Posterior vena cava (tissue), 2 donors: ENCODE measurements at regions not wholly inside any gene's neighbourhood (a gene's known extent, or its start where the extent isn't known, plus 50 kb on each side); places are given as distances from the start of the nearest gene placed in this dataset.

Experiments used
- DNase-seq: peaks from one replicate; pipeline ENCODE4 v3.0.0-alpha.2; 2020; ENCODE audit warnings: low spot score
- intact Hi-C, 2 donors: fragments of 100-400 bp; cut with DNase I; formaldehyde crosslinking; loops; one replicate each; pipeline versions ENCODE4 v1.14.1 to v1.14.2; 2022 to 2023
- donor health status: DM: yes; HTN: yes; CAD: no.
- donor health status: DM: yes; HTN: yes; CAD: no.

GRCh38 chr6:18335948-18336347 lies 51.2 kb upstream of the RNF144B start:
- no peak for DNase-seq
- intact Hi-C loops = no loop called here

GRCh38 chr6:18334251-18334650 lies 52.9 kb upstream of the RNF144B start:
- intact Hi-C loops = no loop called here

DNA sequence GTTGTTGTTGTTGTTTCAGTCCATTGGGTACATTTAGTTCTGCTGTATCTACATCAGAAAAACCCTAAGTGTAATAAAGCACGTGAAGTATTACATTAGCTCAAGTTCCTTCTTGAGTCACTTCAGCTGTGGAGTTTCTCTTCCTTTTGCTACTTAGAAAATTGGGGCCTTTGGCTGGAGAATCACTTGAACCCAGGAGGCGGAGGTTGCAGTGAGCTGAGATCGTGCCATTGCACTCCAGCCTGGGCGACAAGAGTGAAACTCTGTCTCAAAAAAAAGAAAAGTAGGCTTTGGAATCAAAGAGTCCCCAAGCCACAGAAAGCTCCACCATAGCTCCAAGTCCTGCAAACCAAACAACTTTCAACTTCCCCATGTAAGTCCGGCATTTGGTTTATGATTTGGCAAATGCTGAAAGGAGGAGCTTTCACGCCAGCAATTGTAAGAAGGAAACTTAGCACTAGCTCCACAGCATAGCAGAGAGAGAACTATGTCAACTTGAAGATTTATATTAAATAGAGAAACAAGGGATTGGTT lies 56.5 kb upstream of the RNF144B start:
- intact Hi-C loops = no loop called here
- no peak for DNase-seq

More at GRCh38 chr6:18334251-18334650, 52.9 kb upstream of the RNF144B start:
- no peak for DNase-seq

GRCh38 chr6:18329776-18330175 lies 57.4 kb upstream of the RNF144B start:
- intact Hi-C loops = no loop called here
- DNase-seq = no peak

DNA sequence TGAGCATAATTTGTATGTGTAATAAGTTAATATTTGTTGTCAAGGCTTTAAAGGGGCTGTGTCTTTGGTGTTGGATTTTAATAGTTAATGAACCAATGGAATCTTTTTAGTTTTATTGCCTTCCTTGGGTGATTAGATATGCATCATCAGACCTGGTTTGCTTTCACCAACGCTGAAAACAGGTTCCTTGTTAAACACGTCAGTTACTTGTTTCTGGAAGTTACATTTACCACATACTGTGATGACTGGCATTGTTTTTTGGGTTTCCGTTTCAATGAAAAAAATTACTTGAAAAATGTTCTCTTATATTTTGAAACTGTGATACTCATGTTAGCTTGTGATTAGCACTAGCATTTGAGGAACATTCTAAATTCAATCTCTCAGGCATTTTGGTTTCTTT lies 58.6 kb upstream of the RNF144B start:
- intact Hi-C loops = no loop called here
- DNase-seq = no peak

GRCh38 chr6:18328070-18328469 lies 59.1 kb upstream of the RNF144B start:
- intact Hi-C loops = no loop called here
- DNase-seq = no peak

DNA sequence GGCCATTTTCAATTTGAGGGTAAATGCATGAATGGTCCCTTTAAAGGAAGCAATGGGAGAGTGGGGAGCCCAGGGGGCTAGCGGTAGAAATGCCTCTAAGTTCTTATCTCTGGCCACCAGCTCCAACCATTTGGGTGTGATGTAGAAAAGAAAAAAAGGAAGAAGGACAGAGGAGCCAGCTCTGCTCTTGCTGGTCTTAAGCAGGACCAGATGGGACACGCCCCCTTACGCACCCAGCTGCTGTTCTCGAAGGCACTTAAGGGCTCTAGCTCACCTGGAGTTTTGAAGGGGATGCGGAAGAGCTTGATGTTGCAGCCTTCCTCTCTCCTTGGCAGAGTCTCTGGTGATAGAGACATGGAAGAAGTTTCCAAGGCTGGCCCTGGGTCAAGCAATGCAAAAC lies 59.5 kb upstream of the RNF144B start:
- DNase-seq = no peak
- intact Hi-C loops = no loop called here

DNA sequence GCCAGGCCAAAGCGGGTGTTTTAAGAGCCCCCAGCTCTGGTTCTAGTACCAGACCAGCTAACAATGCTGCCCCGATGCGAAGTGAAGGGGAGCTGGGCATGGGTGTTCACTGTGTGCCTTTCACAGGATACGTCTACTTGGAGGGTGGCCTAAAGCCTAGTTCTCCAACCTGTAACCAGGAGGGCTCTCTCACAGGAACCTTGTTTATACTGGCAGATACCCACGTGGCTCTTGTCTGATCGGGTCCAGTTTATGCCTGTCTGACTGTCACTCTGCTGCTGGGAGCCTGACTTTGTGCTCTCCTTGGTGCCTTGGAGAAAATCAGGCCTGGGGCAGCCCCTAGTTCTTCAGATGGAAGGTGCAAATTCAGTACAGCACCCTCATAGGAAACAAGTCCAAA lies 60.2 kb upstream of the RNF144B start:
- intact Hi-C loops = no loop called here

GRCh38 chr6:18326001-18326400 lies 61.1 kb upstream of the RNF144B start:
- intact Hi-C loops = no loop called here

More for the DNA sequence above, 60.2 kb upstream of the RNF144B start:
- DNase-seq = no peak

GRCh38 chr6:18324706-18325042 lies 60.3 kb upstream of the DEK start:
- intact Hi-C loops = loop anchor here (2.0 kb wide), 2 partner anchors 178 to 182 kb away; no protein-coding TSS in a partner anchor
- no peak for DNase-seq

More at GRCh38 chr6:18326001-18326400, 61.1 kb upstream of the RNF144B start:
- no peak for DNase-seq

DNA sequence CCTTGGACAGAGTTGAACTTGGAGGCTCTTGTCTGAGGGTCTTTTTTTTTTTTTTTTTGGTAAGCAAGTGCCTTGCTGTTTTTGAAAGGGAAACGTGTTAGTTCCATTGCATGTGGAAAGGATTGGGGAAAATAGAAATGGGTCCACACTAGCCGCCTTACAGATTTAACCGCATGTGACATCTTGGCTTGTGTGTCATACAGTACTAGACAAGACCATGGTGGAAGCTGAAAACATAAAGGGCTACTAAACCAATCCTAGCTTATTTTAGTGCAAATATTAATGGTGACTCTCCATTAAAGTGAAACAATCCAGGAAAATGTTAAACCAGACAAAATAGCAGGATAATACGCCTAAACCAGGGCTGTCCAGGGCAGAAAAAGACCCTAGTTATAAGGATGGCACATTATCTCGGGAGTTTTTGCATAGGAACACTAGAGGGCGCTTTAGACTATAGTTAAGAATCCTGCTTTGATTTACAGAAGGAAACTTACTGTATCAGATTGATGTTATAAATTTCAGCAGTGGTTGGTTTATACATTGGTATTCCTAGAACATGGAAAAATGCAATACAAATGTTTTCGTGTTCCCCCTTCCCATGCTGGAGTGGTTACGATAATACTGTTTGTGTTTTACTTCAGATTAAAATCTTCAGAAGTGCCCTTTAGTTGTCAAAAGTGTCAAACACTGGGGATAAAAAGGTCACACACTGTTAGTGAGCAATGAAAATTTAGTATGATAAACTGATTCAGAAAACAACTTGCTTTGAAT lies 59.8 kb upstream of the DEK start:
- intact Hi-C loops = loop anchor here (2.0 kb wide), 2 partner anchors 179 to 183 kb away; no protein-coding TSS in a partner anchor
- no peak for DNase-seq

- intact Hi-C loops = no loop called here
- DNase-seq = no peak
Measured at GRCh38 chr6:18317850-18318249, 53.5 kb upstream of the DEK start.

GRCh38 chr6:18314317-18314997 lies 50.1 kb upstream of the DEK start:
- DNase-seq = no peak
- intact Hi-C loops = no loop called here
